Activated CD4-positive, alpha-beta T cell treated with anti-CD3 and anti-CD28 coated beads, Interleukin-2, amount 50 U/mL, for 24 hours (primary cell): ENCODE measurements at regions not wholly inside any gene's neighbourhood (a gene's known extent, or its start where the extent isn't known, plus 50 kb on each side); places are given as distances from the start of the nearest gene placed in this dataset.
"Not testable (repeated sequence)": the region's sequence is repeated elsewhere in the genome, so short reads cannot be mapped to it uniquely, and the experiment has no call there.

Experiments used
- DNase-seq, 2 donors: peaks; one replicate each; pipeline ENCODE4 v3.0.0-alpha.2; 2020; ENCODE audit warnings: low read depth in 1 of 2, low spot score in 1 of 2

GRCh38 chr16:61195006-61195405, 841.2 kb downstream of the CDH8 start:
- DNase-seq = no peak

DNA sequence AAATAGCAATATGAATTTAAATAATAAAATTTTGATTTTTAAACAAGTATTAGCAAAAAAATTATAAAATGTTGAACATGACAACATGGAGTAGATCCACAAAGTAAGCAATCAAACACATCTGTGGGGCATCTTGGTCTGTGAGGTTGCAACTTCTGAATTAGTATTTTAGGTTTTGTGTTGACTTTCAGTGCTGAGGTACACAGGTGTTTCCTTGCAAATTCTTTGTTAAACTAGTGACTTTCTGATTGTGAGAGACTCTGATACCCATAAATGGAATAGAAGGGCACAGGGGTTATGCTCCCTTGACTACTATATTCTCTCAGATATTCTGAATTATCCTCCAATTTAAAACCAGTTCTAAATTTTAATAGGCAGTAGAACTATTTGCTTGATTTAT, 841.7 kb downstream of the CDH8 start:
- DNase-seq = no peak

DNA sequence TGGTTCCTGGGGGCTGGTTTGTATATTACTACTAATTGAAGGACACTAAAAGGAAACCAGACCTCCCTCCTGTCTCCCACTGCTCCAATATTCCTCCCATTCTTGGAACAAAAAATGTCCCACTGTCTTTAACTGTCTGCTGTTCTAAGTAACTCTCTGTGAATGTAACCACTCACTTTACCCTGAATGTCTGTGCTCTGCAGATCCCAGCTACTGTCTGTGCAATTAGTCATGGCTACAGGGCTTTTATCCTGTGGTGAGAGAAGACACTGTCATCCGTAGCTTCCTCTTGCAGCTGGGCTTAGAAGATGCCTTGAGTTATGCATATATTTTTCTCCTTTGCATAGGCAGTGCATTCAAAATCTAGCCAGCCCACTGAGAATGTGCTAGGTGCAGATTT, 853.8 kb downstream of the CDH8 start:
- no peak for DNase-seq

DNA sequence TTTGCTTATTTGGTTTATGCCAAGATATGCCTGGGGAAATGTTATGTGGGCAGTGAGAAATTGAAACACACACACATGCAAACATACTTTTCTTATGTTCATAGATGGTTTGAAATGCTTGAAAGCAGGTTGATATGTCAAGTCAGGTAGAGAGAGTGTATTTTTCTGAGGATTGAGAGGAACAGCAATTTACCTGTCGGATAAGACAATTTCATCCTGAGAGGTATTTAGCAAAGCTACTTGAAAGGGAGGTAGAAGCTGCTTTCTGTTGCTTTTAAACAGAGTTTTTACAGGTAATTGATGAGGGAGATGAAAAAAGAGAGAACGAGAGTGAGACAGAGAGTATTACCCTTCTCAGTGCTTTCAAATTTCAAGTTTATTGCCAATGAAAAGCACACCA, 854.3 kb downstream of the CDH8 start:
- no peak for DNase-seq

DNA sequence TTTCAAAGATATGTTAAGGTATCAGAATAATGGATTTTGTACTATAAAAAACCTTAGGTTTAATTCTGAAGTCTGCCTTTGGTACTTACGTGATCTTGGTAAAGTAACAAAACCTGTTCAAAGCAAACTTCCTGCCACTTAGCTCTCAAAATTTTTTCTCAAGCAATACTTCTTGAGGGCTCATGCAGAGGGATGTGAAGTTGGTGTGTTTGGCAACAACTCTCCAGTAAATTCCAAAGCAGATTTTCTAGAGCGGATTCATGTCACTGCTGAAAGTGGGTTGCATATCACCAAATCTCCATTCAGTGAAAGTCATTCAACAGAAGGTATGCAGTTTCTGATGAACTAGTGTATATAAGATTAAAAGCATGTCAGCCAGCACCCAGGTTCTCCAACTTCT, 856.7 kb downstream of the CDH8 start:
- DNase-seq = no peak

GRCh38 chr16:61165797-61166196, 870.4 kb downstream of the CDH8 start:
- no peak for DNase-seq

GRCh38 chr16:61150351-61150750, 885.9 kb downstream of the CDH8 start:
- DNase-seq = no peak

- DNase-seq = no peak
Observed at GRCh38 chr16:61149709-61150108, 886.5 kb downstream of the CDH8 start.

DNA sequence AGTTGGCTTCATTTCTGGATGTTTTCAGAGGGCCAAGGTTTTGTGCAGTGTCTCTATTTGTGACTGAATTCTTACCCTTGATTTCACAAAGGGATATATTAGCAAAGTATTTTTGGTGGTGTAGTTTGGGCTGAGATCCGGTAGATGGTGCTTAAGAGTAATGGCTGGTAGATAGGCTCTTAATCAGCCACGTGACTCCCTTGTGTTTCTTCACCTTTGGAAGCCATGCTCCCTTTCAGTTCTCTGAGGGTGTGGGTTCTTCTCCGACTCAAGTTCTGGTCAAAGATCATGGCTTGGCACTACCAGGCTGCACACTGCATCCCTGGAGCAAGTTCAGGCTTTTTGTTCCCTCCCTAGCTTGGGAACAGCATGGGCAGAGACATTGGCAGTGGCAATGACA, 887.3 kb downstream of the CDH8 start:
- DNase-seq = no peak

- no peak for DNase-seq
Observed at GRCh38 chr16:61146429-61146828, 889.8 kb downstream of the CDH8 start.

DNA sequence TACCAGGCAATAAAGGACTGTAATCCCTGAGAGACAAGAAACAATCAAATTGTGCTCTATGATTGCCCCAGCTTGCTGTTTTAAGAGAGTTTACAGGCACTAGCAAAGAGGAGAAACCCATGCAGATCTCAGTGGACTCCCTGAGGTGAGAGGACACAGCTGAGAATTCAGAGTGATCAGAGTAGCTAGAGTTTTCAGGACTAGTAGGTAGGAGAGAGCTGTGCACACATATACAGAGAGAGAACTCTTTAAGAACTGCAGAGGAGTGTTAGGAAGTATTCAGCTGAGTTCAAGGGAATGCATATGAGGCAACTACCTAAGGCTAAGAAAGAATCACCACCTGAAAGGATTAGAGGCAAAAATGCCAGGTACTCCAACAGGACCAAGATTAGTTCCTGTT, 904.8 kb downstream of the CDH8 start:
- no peak for DNase-seq

DNA sequence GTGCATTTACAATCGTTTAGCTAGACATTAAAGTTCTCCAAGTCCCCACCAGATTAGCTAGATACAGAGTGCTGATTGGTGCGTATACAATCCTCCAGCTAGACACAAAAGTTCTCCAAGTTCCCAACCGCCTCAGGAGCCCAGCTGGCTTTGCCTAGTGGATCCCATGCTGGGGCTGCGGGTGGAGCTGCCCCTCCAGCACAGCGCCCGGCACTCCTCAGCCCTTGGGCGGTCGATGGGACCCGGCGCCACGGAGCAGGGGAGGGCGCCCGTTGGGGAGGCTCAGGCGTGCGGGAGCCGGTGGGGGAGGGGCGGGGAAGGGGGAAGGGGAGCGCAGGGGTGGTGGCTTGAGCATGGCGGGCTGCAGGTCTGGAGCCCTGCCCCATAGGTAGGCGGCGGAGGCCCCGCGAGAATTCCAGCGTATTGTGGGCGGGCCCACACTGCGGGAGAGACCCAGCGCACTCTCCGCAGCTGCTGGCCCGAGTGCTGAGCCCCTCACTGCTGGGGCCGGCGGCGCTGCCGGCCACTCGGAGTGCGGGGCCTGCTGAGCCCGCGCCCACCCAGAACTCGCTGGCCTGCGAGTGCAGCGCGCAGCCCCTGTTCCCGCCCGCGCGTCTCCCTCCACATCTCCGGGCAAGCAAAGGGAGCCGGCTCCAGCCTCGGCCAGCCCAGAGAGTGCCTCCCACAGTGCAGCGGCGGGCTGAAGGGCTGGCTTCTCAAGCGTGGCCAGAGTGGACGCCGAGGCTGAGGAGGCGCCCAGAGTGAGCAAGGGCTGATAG, 907.5 kb downstream of the CDH8 start:
- no peak for DNase-seq

DNA sequence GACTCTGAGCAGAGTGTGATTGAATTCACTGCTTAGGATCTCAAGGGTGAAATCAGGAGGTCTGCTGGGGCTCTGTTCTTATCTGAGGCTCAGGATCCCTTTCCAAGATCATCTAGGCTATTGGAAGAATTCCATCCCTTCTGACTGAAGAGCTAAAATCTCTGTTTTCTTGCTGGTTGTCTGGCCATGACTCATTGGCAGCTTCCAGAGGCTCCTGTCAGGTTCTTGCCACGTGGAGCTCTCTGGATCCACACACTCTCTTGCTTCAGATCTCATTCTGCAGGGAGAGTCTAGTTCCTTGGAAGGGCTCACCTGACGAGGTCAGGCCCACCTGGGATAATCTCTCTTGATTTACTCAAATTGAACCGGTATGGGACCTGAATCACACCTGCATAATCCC, 930.7 kb downstream of the CDH8 start:
- no peak for DNase-seq

- no peak for DNase-seq
Observed at GRCh38 chr16:61098505-61098904, 937.7 kb downstream of the CDH8 start.

GRCh38 chr16:61091300-61091699, 944.9 kb downstream of the CDH8 start:
- DNase-seq = not testable (repeated sequence)

DNA sequence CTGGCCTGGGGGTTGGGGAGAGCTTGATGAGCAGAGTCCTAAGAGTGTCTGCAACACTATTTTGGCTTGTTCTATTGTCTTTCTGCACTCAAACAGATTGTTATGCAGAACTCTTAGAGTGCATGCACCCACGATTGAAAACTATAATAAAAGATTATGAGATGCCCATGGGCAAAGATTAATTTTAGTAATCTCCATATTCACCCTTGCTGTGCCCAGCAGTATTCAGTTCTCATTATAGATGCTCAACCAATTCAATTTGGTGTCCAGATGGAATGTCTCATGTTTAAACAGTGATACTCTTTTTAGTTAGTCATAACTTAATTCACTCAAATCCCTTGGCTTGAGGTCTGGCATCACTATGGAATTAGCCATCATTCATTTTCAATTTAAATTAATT, 952.5 kb downstream of the CDH8 start:
- no peak for DNase-seq

GRCh38 chr16:61074324-61074723, 961.9 kb downstream of the CDH8 start:
- DNase-seq = no peak

GRCh38 chr16:61057635-61058034, 978.6 kb downstream of the CDH8 start:
- DNase-seq = no peak

DNA sequence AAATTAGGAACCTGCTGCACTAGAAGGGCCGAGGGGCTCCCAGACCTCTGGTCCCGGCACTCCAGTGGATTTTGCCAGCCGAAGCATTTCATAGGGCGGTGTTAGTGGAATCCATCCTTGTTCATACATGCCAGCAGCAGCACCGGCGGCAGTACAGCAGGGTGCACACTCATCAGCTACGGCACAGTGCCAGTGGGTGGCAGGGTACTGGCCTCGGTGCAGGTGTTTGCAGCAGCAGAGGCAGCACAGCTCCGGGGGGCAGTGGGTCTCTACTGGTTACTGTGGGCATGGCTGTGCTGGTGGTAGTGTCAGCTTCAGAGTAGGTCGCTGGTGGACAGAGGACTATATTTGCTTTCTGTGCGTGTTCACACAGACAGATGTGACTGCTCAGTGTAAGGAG, 985.7 kb downstream of the CDH8 start:
- no peak for DNase-seq

DNA sequence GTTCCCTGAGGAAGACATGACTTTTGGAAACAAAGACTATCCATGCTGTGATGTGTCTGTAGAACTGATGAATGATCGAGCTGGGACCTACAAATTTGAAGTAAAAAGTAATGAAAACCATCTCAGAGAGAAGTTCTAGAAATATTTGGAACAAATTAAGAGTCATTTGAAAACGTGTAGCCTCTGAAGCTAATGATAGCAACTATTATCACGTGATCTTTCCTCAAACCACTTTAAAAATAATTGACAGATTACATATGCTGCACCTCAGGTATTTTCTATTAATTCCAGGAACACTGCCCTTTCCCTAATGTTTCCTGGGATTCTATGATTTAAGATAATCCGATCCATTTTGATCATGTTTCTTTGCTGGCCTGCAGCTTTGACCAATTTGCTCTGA, 990.3 kb downstream of the CDH8 start:
- no peak for DNase-seq

DNA sequence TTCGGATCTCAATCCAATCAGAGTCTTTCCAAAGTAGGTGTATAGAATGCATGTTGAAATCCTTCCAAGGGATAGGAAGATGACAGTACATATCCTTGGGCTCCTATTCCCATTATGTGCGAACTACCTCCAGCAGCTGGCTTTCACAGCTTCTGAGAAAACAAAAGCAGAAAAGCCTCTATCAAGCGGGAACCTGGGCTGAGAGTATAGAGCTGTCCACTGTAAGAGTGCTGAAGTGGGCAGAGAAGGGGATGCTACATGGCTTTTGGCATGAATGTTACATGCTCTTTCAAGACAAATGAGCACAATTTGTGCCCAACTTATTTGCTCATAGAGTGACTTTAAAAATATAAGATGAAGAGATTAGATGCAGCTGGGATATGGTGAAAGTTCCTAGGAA, 993.5 kb downstream of the CDH8 start:
- DNase-seq = no peak

GRCh38 chr16:61030616-61031015, 1005.6 kb downstream of the CDH8 start:
- no peak for DNase-seq

DNA sequence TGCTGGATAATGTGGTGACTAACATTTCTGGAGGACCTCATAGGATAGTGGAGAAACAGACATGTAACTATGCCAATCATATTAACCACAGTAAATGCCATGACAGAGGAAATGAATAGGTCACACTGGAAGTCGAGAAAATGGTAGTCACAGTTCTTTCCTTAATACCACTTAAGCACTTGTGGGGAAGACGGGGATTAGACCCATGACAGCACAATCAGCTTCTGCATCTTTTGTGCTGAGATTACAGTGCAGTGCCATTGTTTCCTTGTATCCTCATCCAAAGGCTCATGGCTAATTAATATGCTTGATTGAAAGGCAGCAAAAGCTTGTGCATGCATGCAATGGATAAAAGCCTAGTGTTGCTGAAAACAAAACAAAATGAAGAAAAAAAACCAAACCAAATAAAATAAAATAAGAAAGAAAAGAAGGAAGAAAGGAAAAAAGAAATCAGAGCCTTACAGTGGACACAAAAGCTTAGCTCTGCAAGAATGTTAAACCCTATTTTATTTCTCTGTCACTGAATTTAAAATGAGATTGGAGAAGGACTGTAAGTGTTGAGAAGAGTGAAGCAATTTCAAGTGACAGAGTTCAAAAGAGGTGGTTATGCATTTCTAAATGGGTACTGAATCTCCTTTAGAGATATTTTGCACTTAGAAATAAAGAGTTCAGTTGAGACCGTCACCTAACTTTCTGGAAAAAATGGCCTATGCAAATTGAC, 1011.9 kb downstream of the CDH8 start:
- DNase-seq = no peak
